HG03354 (cell line): ENCODE measurements at regions not wholly inside any gene's neighbourhood (a gene's known extent, or its start where the extent isn't known, plus 50 kb on each side); places are given as distances from the start of the nearest gene placed in this dataset.

Experiments used
- ATAC-seq: cut with Tn5 transposase; IDR thresholded peaks from one replicate; pipeline ENCODE4 v1.9.1; 2021; ENCODE audit warnings: mild to moderate bottlenecking; ENCODE audit not compliant: unreplicated experiment, poor library complexity, severe bottlenecking

- no peak for ATAC-seq
These were observed 1155.8 kb downstream of the GRIK2 start for GRCh38 chr6:102549221-102549874.

- no peak for ATAC-seq
These were observed 1131.8 kb downstream of the GRIK2 start for GRCh38 chr6:102525336-102525735.

GRCh38 chr6:102520966-102521365 is 1127.5 kb downstream of the GRIK2 start:
- no peak for ATAC-seq

GRCh38 chr6:102517506-102517905 is 1124.0 kb downstream of the GRIK2 start:
- no peak for ATAC-seq

GRCh38 chr6:102501615-102502014 is 1108.1 kb downstream of the GRIK2 start:
- ATAC-seq = peak; percentile 62

GRCh38 chr6:102494808-102495207 is 1101.3 kb downstream of the GRIK2 start:
- ATAC-seq = no peak

GRCh38 chr6:102493485-102493884 is 1100.0 kb downstream of the GRIK2 start:
- ATAC-seq = no peak

- no peak for ATAC-seq
These were observed 1095.2 kb downstream of the GRIK2 start for GRCh38 chr6:102488729-102489128.

GRCh38 chr6:102485480-102485879 is 1092.0 kb downstream of the GRIK2 start:
- ATAC-seq = no peak

GRCh38 chr6:102474041-102474807 is 1080.7 kb downstream of the GRIK2 start:
- ATAC-seq = peak; percentile 60

GRCh38 chr6:102458990-102459389 is 1065.5 kb downstream of the GRIK2 start:
- ATAC-seq = no peak

GRCh38 chr6:102438171-102438570 is 1044.7 kb downstream of the GRIK2 start:
- ATAC-seq = no peak

GRCh38 chr6:102417368-102417998 is 1024.0 kb downstream of the GRIK2 start:
- no peak for ATAC-seq

GRCh38 chr6:102415891-102416290 is 1022.4 kb downstream of the GRIK2 start:
- no peak for ATAC-seq

- ATAC-seq = no peak
These were observed 1018.3 kb downstream of the GRIK2 start for GRCh38 chr6:102411796-102412195.

GRCh38 chr6:102407886-102408741 is 1014.6 kb downstream of the GRIK2 start:
- no peak for ATAC-seq

GRCh38 chr6:102405860-102406259 is 1012.4 kb downstream of the GRIK2 start:
- no peak for ATAC-seq

GRCh38 chr6:102402635-102403329 is 1009.3 kb downstream of the GRIK2 start:
- ATAC-seq = no peak

- no peak for ATAC-seq
These were observed 1005.4 kb downstream of the GRIK2 start for GRCh38 chr6:102398788-102399390.
